Ovary (tissue), 7 donors: ENCODE measurements at regions not wholly inside any gene's neighbourhood (a gene's known extent, or its start where the extent isn't known, plus 50 kb on each side); places are given as distances from the start of the nearest gene placed in this dataset.

Experiments used
- DNase-seq, 5 donors: peaks; one replicate each; pipeline ENCODE4 v3.0.0-alpha.2; 2019 to 2020
- H3K27ac ChIP-seq, 2 donors: fragments of 200-600 bp; one replicate each; pipeline versions ENCODE4 v1.5.1 to v1.8.0; 2019 to 2022
- H3K27me3 ChIP-seq: fragments of 200-600 bp; one replicate; pipeline ENCODE4 v1.8.0; 2022
- H3K36me3 ChIP-seq: fragments of 200-600 bp; sonication (generic); one replicate; pipeline ENCODE4 v1.5.1; 2019
- H3K4me1 ChIP-seq: one replicate; pipeline ENCODE4 v1.8.1; 2013; ENCODE audit warnings: mild to moderate bottlenecking, moderate library complexity; ENCODE audit not compliant: insufficient read depth
- H3K4me3 ChIP-seq: fragments of 200-600 bp; sonication (generic); one replicate; pipeline ENCODE4 v1.5.1; 2017
- H3K9me3 ChIP-seq, 2 donors: fragments of 200-600 bp in 1 of 2; sonication (generic) in 1 of 2; one replicate each; pipeline versions ENCODE4 v1.5.1 to v1.8.1; 2013 to 2019; ENCODE audit warnings: mild to moderate bottlenecking in 1 of 2, moderate library complexity in 1 of 2
- CTCF ChIP-seq, 3 donors: fragments of 450-650 bp in 2 of 3; fragments of 200-600 bp in 1 of 3; IDR thresholded peaks; one replicate each; pipeline versions ENCODE4 v1.5.1 to v1.8.0; 2016 to 2022; ENCODE audit warnings: antibody characterized with exemption in 3 of 3, mild to moderate bottlenecking in 1 of 3
- EP300 ChIP-seq: sonication (generic); formaldehyde crosslinking; IDR thresholded peaks from one replicate; pipeline ENCODE4 v1.6.1; 2017; ENCODE audit warnings: antibody characterized with exemption
- POLR2A ChIP-seq: fragments of 450-650 bp; IDR thresholded peaks from one replicate; pipeline ENCODE4 v1.6.1; 2017; ENCODE audit warnings: antibody characterized with exemption, mild to moderate bottlenecking, moderate library complexity
- WGBS, 3 donors: extraction: QIAGEN DNeasy Blood & Tissue Kit in 1 of 3; methylation state at CpG; one replicate each; pipeline versions ENCODE4 v1.1.5 to v1.1.7; 2013 to 2017; 5-methylcytosine and 5-hydroxymethylcytosine counted together
- intact Hi-C, 4 donors: fragments of 100-400 bp; cut with DNase I; formaldehyde crosslinking; loops; one replicate each; pipeline versions ENCODE4 v1.11.0 to v1.15.1; 2022 to 2023
- donor health status: DM: no; HTN: no; CAD: no; lungs with moderate emphysema.
- donor health status: DM: no; HTN: no; CAD: no.
- donor health status: Bipolar disorder and iron deficiency.
- donor health status: DM: no; HTN: no; CAD: no.
- donor health status: DM: yes; HTN: yes; CAD: no.

- no peaks in the 10 kb centered on the region for H3K27me3 ChIP-seq
- no peaks in the 10 kb centered on the region for H3K9me3 ChIP-seq
- no peak for TF ChIP-seq CTCF (IDR thresholded peaks at IDR 0.05)
- TF ChIP-seq POLR2A: no peak
- no peak for TF ChIP-seq EP300
- peaks cover 4% of the 10 kb centered on the region for H3K4me1 ChIP-seq
- no peak overlapping the region for H3K27ac ChIP-seq
- no peak for DNase-seq
- H3K4me3 ChIP-seq: no peak overlapping the region
- H3K36me3 ChIP-seq: no peaks in the 10 kb centered on the region
- WGBS, 3 donors: 88 to 92% (median 88%) methylated on average over 3 of the region's 3 CpGs
- intact Hi-C loops: no loop called here
These were observed 53.0 kb upstream of the CPEB4 start for GRCh38 chr5:173835131-173835530.

GRCh38 chr5:173835661-173836060, 52.5 kb upstream of the CPEB4 start:
- H3K4me1 ChIP-seq: peaks cover 4% of the 10 kb centered on the region
- no peaks in the 10 kb centered on the region for H3K36me3 ChIP-seq
- H3K4me3 ChIP-seq: no peak overlapping the region
- H3K27ac ChIP-seq: no peak overlapping the region
- no peak for DNase-seq
- TF ChIP-seq CTCF (IDR thresholded peaks at IDR 0.05) (no peak), POLR2A (no peak), EP300 (no peak)
- intact Hi-C loops: no loop called here
- H3K9me3 ChIP-seq: no peaks in the 10 kb centered on the region
- no peaks in the 10 kb centered on the region for H3K27me3 ChIP-seq
- 79 to 87% (median 80%) methylated on average over 6 of the region's 6 CpGs for WGBS, 3 donors

DNA sequence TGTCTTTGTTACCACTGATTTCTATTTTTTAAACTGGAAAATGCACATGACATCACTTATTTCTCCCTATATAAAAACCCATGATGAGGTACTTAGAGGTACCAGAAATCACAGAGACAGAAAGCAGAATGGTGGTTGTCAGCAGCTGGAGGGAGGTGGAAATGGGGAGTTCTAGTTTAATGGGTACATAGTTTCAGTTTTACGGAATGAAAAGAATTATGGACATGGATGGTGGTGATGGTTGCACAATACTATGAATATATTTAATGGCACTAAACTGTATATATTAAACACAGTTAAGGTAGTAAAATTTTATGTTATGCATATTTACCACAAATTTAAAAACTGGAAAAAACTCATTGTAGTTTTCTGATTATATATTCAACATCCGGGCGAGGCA, 50.5 kb upstream of the CPEB4 start:
- Histone ChIP-seq H3K4me1 (peaks cover 4% of the 10 kb centered on the region), H3K27me3 (no peaks in the 10 kb centered on the region), H3K27ac (no peak overlapping the region), H3K4me3 (no peak overlapping the region), H3K9me3 (no peaks in the 10 kb centered on the region), H3K36me3 (no peaks in the 10 kb centered on the region)
- 94 to 98% (median 97%) methylated on average over 3 of the region's 3 CpGs for WGBS, 3 donors
- intact Hi-C loops: no loop called here
- DNase-seq: no peak
- TF ChIP-seq POLR2A: no peak
- TF ChIP-seq CTCF (IDR thresholded peaks at IDR 0.05): no peak
- TF ChIP-seq EP300: no peak
